GM12878 (cell line): ENCODE measurements at regions not wholly inside any gene's neighbourhood (a gene's known extent, or its start where the extent isn't known, plus 50 kb on each side); places are given as distances from the start of the nearest gene placed in this dataset.

Experiments used
- ATAC-seq: fragments of 200-7000 bp; cut with Tn5 transposase; 3 replicates; pipeline ENCODE4 v1.9.1; 2020; ENCODE audit warnings: mild to moderate bottlenecking, moderate library complexity
- BruUV-seq: library from RNA; stranded (reverse); fragments of 400-500 nt; replicated peaks from 2 replicates; lab custom pipeline; 2021; lab: Mats Ljungman, UMichigan
- CTCF ChIA-PET: fragments of 300-600 bp; sonication (Branson Sonifier 250); formaldehyde crosslinking; extraction: SDS; loops from one replicate; lab custom pipeline; 2021; ENCODE audit warnings: inconsistent platforms; lab: Yijun Ruan, JAX
- POLR2A ChIA-PET: fragments of 350-600 bp; formaldehyde crosslinking; extraction: SDS; loops from one replicate; lab custom pipeline; 2021; ENCODE audit warnings: inconsistent platforms; lab: Charles Lee
- RAD21 ChIA-PET: fragments of 300-600 bp; sonication (Branson Sonifier 250); formaldehyde crosslinking; loops from one replicate; lab custom pipeline; 2023; ENCODE audit warnings: antibody characterized with exemption; ENCODE audit not compliant: unreplicated experiment; lab: Charles Lee
- SMC1A ChIA-PET: fragments of 300-600 bp; sonication (Branson Sonifier 250); formaldehyde crosslinking; loops from one replicate; lab custom pipeline; 2023; ENCODE audit not compliant: unreplicated experiment, uncharacterized antibody; lab: Charles Lee
- DNase-seq: peaks from one replicate; pipeline ENCODE4 v3.0.0-alpha.2; 2011; ENCODE audit warnings: low read depth, low spot score
- FAIRE-seq: peaks from 3 replicates; lab custom pipeline; 2011; peaks lifted over from hg19 to GRCh38; lab: Jason Lieb, UNC
- H2AFZ ChIP-seq: 2 replicates; pipeline ENCODE4 v1.6.0; 2011; ENCODE audit warnings: low read depth, low read length, control low read depth; ENCODE audit not compliant: control insufficient read depth
- H3K27ac ChIP-seq: 2 replicates; pipeline ENCODE4 v1.5.1; 2011; ENCODE audit warnings: control low read depth; ENCODE audit not compliant: control insufficient read depth, insufficient read depth
- H3K27me3 ChIP-seq, 2 experiments: replicated peaks in 1 of 2; 2 replicates each; pipeline versions ENCODE4 v1.6.0 to v1.6.1; 2011; ENCODE audit warnings: low read length in 1 of 2; ENCODE audit not compliant: control insufficient read depth in 2 of 2, insufficient read depth in 2 of 2
- H3K36me3 ChIP-seq, 2 experiments: 2 replicates each; pipeline ENCODE4 v1.5.1; 2011; ENCODE audit warnings: low read length in 1 of 2; ENCODE audit not compliant: control insufficient read depth in 2 of 2, insufficient read depth in 2 of 2
- H3K4me1 ChIP-seq: 2 replicates; pipeline ENCODE4 v1.6.1; 2011; ENCODE audit warnings: mild to moderate bottlenecking, low read length, moderate library complexity, mixed read lengths; ENCODE audit not compliant: control insufficient read depth, insufficient read depth
- H3K4me2 ChIP-seq: 2 replicates; pipeline ENCODE4 v1.6.0; 2011; ENCODE audit warnings: control low read depth; ENCODE audit not compliant: control insufficient read depth, insufficient read depth
- H3K4me3 ChIP-seq: fragments of 200-600 bp; sonication (generic); 2 replicates; pipeline ENCODE4 v1.5.1; 2016
- H3K79me2 ChIP-seq: 2 replicates; pipeline ENCODE4 v1.6.0; 2011; ENCODE audit warnings: low read length; ENCODE audit not compliant: control insufficient read depth, insufficient read depth
- H3K9ac ChIP-seq: 2 replicates; pipeline ENCODE4 v1.8.0; 2011; ENCODE audit warnings: low read length, control low read depth, mixed read lengths; ENCODE audit not compliant: control insufficient read depth, insufficient read depth
- H3K9me3 ChIP-seq: replicated peaks from 3 replicates; pipeline ENCODE4 v1.5.1; 2011; ENCODE audit warnings: mild to moderate bottlenecking, low read length; ENCODE audit not compliant: control insufficient read depth, insufficient read depth
- H4K20me1 ChIP-seq: 2 replicates; pipeline ENCODE4 v1.6.0; 2011; ENCODE audit not compliant: control insufficient read depth, insufficient read depth
- HSF1 ChIP-seq: fragments of 150-350 bp; IDR thresholded peaks from 2 replicates; pipeline ENCODE4 v1.6.1; 2014; ENCODE audit warnings: mild to moderate bottlenecking, low read depth, low read length
- JUND ChIP-seq: IDR thresholded peaks from 2 replicates; pipeline ENCODE4 v1.6.1; 2012; ENCODE audit warnings: low read depth, mild to moderate bottlenecking, low read length, improper control_type of control experiment, moderate library complexity
- KDM1A ChIP-seq: fragments of 200-600 bp; sonication (generic); IDR thresholded peaks from 2 replicates; pipeline ENCODE4 v1.6.1; 2016; ENCODE audit warnings: borderline replicate concordance
- MLLT1 ChIP-seq: fragments of 450-650 bp; IDR thresholded peaks from 2 replicates; pipeline ENCODE4 v1.6.1; 2016; ENCODE audit warnings: mild to moderate bottlenecking
- TCF7 ChIP-seq: IDR thresholded peaks from 2 replicates; pipeline ENCODE4 v1.6.1; 2014; ENCODE audit warnings: antibody characterized with exemption, borderline replicate concordance
- ZNF207 ChIP-seq: fragments of 450-650 bp; IDR thresholded peaks from 2 replicates; pipeline ENCODE4 v1.6.1; 2014; ENCODE audit warnings: antibody characterized with exemption, mild to moderate bottlenecking, borderline replicate concordance
- WGBS: methylation state at CpG from one replicate; pipeline ENCODE4 v1.1.6; 2016; ENCODE audit warnings: low lambda C conversion rate; ENCODE audit not compliant: insufficient replicate concordance, insufficient coverage; ENCODE audit errors: missing lambda C conversion rate; 5-methylcytosine and 5-hydroxymethylcytosine counted together
- in situ Hi-C: fragments of 300-500 bp; cut with MboI; formaldehyde crosslinking; loops from 9 replicates; pipeline ENCODE4 v1.14.3; 2018; ENCODE audit warnings: mixed read lengths
- intact Hi-C: fragments of 100-400 bp; cut with micrococcal nuclease; formaldehyde crosslinking; loops from one replicate; pipeline ENCODE4 v1.14.2; 2022; ENCODE audit not compliant: unreplicated experiment

GRCh38 chr1:238962941-238963340 is 423.4 kb upstream of the CHRM3 start:
- ATAC-seq (no peak), DNase-seq (no peak), FAIRE-seq (no peak)
- Histone ChIP-seq H3K4me3 (no peak overlapping the region), H3K27ac (no peak overlapping the region), H3K9ac (no peak overlapping the region), H3K36me3 (no peaks in the 10 kb centered on the region), H3K9me3 (no peaks in the 10 kb centered on the region), H3K4me2 (no peak overlapping the region), H3K4me1 (no peaks in the 10 kb centered on the region), H3K79me2 (no peaks in the 10 kb centered on the region), H3K27me3 (no peaks in the 10 kb centered on the region), H4K20me1 (no peaks in the 10 kb centered on the region), H2AFZ (no peak overlapping the region)
- no peak for TF ChIP-seq KDM1A
- 20% methylated on average over 8 of the region's 8 CpGs for WGBS
- RAD21 ChIA-PET: no interaction called here
- CTCF ChIA-PET: no interaction called here
- intact Hi-C loops: no loop called here
- in situ Hi-C loops: no loop called here
- POLR2A ChIA-PET: no interaction called here
- SMC1A ChIA-PET: no interaction called here
- no TSS peak for BruUV-seq

GRCh38 chr1:238961790-238962189 is 424.6 kb upstream of the CHRM3 start:
- H3K36me3 ChIP-seq: no peaks in the 10 kb centered on the region
- no TSS peak for BruUV-seq
- no peaks in the 10 kb centered on the region for H3K9me3 ChIP-seq
- H3K4me3 ChIP-seq: no peak overlapping the region
- no peak overlapping the region for H3K4me2 ChIP-seq
- no peak overlapping the region for H3K27ac ChIP-seq
- intact Hi-C loops: no loop called here
- ChIA-PET CTCF (no interaction called here), SMC1A (no interaction called here), RAD21 (no interaction called here), POLR2A (no interaction called here)
- WGBS: 8% methylated on average over 5 of the region's 5 CpGs
- no peak overlapping the region for H3K9ac ChIP-seq
- H2AFZ ChIP-seq: no peak overlapping the region
- in situ Hi-C loops: no loop called here
- ATAC-seq (no peak), DNase-seq (no peak), FAIRE-seq (no peak)
- no peaks in the 10 kb centered on the region for H3K79me2 ChIP-seq
- no peaks in the 10 kb centered on the region for H3K27me3 ChIP-seq
- no peaks in the 10 kb centered on the region for H3K4me1 ChIP-seq
- H4K20me1 ChIP-seq: no peaks in the 10 kb centered on the region
- no peak for TF ChIP-seq HSF1
- TF ChIP-seq TCF7: no peak
- TF ChIP-seq MLLT1: no peak
- TF ChIP-seq ZNF207: no peak
- TF ChIP-seq JUND: no peak
